WERI-Rb-1 (cell line): ENCODE measurements at regions not wholly inside any gene's neighbourhood (a gene's known extent, or its start where the extent isn't known, plus 50 kb on each side); places are given as distances from the start of the nearest gene placed in this dataset.

Experiments used
- DNase-seq: peaks from one replicate; pipeline ENCODE4 v3.0.0-alpha.2; 2020
- H3K27ac ChIP-seq: fragments of 250-450 bp; sonication (Bioruptor Pico); 2 replicates; pipeline ENCODE4 v1.5.1; 2020; ENCODE audit warnings: mild to moderate bottlenecking, moderate library complexity
- H3K27me3 ChIP-seq: fragments of 250-450 bp; sonication (Bioruptor Pico); 2 replicates; pipeline ENCODE4 v1.5.1; 2021; ENCODE audit warnings: mild to moderate bottlenecking, low read depth, moderate library complexity; ENCODE audit not compliant: insufficient read depth, severe bottlenecking
- H3K36me3 ChIP-seq: fragments of 250-450 bp; sonication (Bioruptor Pico); 2 replicates; pipeline ENCODE4 v1.5.1; 2020; ENCODE audit warnings: mild to moderate bottlenecking, moderate library complexity
- H3K4me3 ChIP-seq: 2 replicates; pipeline ENCODE4 v1.5.1; 2011; ENCODE audit warnings: low read depth, mild to moderate bottlenecking, control low read depth, low read length
- H3K9me3 ChIP-seq: fragments of 250-450 bp; sonication (Bioruptor Pico); 2 replicates; pipeline ENCODE4 v1.5.1; 2021; ENCODE audit warnings: mild to moderate bottlenecking, moderate library complexity; ENCODE audit not compliant: severe bottlenecking
- TF ChIP-seq, protein P1 (sequence below): IDR thresholded peaks from 2 replicates; pipeline ENCODE4 v1.5.1; 2011; ENCODE audit warnings: low read depth, mild to moderate bottlenecking, control low read depth, inconsistent platforms, low read length

DNA sequence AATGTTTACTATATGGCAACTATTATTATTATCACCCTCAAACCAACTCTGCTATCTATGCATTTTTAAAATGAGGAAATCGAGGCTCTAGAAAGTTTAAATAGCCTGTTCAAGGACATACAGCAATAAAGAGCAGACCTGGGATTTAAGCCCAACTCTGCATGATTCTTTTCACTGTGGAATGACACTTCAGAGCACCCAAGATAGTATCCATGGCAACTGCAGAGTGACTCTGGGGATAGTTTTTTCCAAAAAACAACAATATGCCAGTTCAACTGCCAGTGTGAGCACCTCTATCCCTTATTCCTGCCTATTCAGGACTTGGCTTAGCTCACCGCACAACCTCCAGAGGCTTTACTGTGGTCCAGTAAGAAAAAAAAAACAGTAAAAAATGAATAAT lies 293.9 kb downstream of the BRINP2 start:
- H3K27me3 ChIP-seq, result no peaks in the 10 kb centered on the region
- no peaks in the 10 kb centered on the region for H3K36me3 ChIP-seq
- no peak overlapping the region for H3K27ac ChIP-seq
- H3K9me3 ChIP-seq, result no peaks in the 10 kb centered on the region
- TF ChIP-seq, protein P1, sequence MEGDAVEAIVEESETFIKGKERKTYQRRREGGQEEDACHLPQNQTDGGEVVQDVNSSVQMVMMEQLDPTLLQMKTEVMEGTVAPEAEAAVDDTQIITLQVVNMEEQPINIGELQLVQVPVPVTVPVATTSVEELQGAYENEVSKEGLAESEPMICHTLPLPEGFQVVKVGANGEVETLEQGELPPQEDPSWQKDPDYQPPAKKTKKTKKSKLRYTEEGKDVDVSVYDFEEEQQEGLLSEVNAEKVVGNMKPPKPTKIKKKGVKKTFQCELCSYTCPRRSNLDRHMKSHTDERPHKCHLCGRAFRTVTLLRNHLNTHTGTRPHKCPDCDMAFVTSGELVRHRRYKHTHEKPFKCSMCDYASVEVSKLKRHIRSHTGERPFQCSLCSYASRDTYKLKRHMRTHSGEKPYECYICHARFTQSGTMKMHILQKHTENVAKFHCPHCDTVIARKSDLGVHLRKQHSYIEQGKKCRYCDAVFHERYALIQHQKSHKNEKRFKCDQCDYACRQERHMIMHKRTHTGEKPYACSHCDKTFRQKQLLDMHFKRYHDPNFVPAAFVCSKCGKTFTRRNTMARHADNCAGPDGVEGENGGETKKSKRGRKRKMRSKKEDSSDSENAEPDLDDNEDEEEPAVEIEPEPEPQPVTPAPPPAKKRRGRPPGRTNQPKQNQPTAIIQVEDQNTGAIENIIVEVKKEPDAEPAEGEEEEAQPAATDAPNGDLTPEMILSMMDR, result no peak
- no peak for DNase-seq
- no peak overlapping the region for H3K4me3 ChIP-seq

DNA sequence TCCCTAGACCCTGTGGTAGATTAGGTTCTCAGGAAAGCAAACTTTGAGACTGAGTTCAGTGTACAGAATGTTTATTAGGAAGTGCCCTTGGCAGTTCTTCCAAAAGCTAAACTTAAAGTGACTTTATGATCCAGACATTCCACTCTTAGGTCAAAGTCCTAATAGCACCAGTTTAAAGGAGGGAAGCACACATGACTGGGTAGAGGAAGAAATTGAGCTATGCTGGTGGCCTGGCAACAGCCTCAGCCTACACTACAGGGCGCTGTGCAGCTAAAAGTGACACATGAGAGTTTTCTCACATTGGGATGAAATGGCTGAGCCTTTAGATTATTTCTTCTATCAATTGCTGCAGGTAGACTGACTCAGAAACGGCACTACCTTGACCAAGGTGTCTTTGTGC lies 280.4 kb downstream of the BRINP2 start:
- TF ChIP-seq, protein P1, result no peak
- DNase-seq, result no peak

DNA sequence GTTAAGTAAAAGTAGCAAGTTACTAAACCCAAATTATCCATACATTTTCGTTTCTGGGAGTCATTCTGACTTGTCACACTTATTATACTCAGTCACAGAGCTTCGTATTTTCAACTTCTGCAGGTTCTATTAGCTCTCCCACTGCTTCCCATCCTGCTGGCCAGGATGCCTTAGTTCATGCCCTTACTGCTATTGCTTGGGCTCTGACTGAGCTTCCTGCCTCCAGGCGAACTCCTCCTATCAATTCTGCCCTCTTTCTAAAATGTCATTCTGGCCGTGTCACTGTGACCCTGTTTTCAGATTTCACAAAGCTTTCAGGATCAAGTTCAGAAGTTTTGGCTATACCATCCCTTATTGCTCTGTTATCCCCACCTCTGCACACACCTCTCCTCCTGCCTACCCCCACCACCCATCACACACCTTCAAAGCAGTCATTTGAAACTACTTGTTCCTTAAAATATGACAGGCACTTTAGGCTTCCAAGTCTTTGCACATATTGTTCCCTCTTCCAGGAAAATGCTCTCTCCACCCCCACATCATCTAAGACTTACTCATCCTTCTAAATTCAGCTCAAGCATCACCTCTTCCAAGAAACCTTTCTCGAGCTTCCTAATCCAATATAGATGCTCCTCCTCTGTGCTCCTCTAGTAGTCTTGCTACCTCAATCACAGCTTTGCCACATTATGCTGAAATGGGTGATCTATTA lies 278.0 kb downstream of the BRINP2 start:
- H3K4me3 ChIP-seq, result no peak overlapping the region
- no peaks in the 10 kb centered on the region for H3K27me3 ChIP-seq
- no peak for DNase-seq
- TF ChIP-seq, protein P1, result no peak
- no peak overlapping the region for H3K27ac ChIP-seq
- no peaks in the 10 kb centered on the region for H3K36me3 ChIP-seq
- H3K9me3 ChIP-seq, result no peaks in the 10 kb centered on the region

More for the DNA sequence above, 280.4 kb downstream of the BRINP2 start:
- Histone ChIP-seq H3K27ac (no peak overlapping the region), H3K9me3 (no peaks in the 10 kb centered on the region), H3K4me3 (no peak overlapping the region), H3K36me3 (no peaks in the 10 kb centered on the region), H3K27me3 (no peaks in the 10 kb centered on the region)

DNA sequence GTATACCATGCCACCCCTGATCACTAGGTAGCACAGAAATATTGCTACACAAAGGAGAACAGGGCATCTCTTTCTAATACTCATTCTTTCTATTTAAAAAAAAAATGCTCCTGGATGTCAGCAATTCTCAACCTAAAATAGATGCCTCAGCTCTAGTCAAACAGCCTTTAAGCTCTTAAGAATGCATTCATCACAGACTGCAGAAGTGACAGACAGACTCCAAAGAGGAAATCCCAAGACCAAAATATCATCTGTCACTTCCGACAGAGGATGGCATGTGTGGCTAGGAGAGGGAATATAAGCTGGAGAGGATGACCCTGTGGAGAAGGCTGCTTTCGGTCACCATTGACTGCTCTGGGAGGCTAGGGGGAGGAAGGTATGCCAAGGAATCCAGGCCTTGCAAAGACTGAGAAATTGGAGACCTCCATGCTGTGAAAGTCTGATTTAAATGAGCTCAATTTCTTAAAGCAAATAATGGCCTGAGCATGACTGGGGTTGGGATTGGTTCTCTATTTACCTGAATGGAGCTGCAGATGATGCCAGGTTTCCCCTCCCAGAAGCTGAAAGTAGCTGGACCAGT lies 277.4 kb downstream of the BRINP2 start:
- no peak overlapping the region for H3K27ac ChIP-seq
- TF ChIP-seq, protein P1, result no peak
- no peaks in the 10 kb centered on the region for H3K36me3 ChIP-seq
- no peaks in the 10 kb centered on the region for H3K9me3 ChIP-seq
- no peaks in the 10 kb centered on the region for H3K27me3 ChIP-seq
- H3K4me3 ChIP-seq, result no peak overlapping the region
- no peak for DNase-seq

DNA sequence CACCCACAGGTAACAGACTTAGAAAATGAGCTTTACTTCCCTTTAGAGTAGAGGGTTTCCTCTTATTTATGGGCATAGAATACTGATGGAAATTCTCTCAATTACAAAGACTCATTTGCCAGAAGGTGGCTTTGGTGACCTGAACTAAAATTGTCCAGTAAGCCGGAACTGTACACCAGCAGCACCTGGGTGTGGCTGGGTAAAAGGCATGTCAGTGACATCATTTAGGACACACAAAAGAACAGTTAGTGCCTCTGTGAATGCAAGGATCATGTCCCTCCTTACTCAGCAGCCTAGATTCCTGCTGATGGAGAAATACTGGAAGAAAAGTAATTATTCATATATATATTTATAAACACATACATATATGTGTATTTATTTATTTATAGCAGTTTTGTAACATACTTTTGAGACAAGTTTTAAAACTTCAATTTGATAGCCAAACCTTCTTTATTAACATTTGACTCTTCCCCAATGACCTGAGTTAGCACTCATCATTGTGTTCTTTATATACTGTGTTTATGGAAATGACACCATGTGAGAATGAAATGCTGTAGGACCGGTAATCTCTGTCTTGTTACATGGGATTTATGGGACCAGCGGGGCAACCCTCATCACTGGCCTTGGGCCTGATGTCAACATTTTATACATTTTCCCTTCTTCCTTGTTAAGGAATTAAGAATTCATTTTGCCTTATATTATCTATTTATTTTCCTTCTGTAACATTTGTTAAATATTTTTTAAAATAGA lies 274.4 kb downstream of the BRINP2 start:
- H3K27ac ChIP-seq, result no peak overlapping the region
- no peaks in the 10 kb centered on the region for H3K36me3 ChIP-seq
- H3K9me3 ChIP-seq, result no peaks in the 10 kb centered on the region
- no peaks in the 10 kb centered on the region for H3K27me3 ChIP-seq
- TF ChIP-seq, protein P1, result no peak
- H3K4me3 ChIP-seq, result no peak overlapping the region
- DNase-seq, result no peak
